VCaP (cell line): ENCODE measurements at regions not wholly inside any gene's neighbourhood (a gene's known extent, or its start where the extent isn't known, plus 50 kb on each side); places are given as distances from the start of the nearest gene placed in this dataset.

Experiments
- H3K27ac ChIP-seq: fragments of 450-650 bp; 2 replicates; pipeline ENCODE4 v1.5.1; 2017
- CTCF ChIP-seq: fragments of 450-650 bp; conservative IDR thresholded peaks from 2 replicates; pipeline ENCODE4 v1.5.1; 2017; ENCODE audit warnings: mild to moderate bottlenecking, moderate library complexity

- no peak for TF ChIP-seq CTCF
- no peak overlapping the region for H3K27ac ChIP-seq
Measured at GRCh38 chr20:50438986-50439407, 71.2 kb upstream of the PTPN1 start.

- no peak overlapping the region for H3K27ac ChIP-seq
- no peak for TF ChIP-seq CTCF
Measured at GRCh38 chr20:50439539-50440453, 70.4 kb upstream of the PTPN1 start.

GRCh38 chr20:50442512-50442911, 67.7 kb upstream of the PTPN1 start:
- no peak overlapping the region for H3K27ac ChIP-seq
- no peak for TF ChIP-seq CTCF

GRCh38 chr20:50445354-50446151, 64.6 kb upstream of the PTPN1 start:
- no peak overlapping the region for H3K27ac ChIP-seq
- no peak for TF ChIP-seq CTCF

- no peak for TF ChIP-seq CTCF
- H3K27ac ChIP-seq = no peak overlapping the region
Measured at GRCh38 chr20:50446351-50447101, 63.7 kb upstream of the PTPN1 start.

GRCh38 chr20:50447102-50447804, 62.9 kb upstream of the PTPN1 start:
- no peak overlapping the region for H3K27ac ChIP-seq
- no peak for TF ChIP-seq CTCF
